Glutamatergic neuron (in vitro differentiated cells): ENCODE measurements at regions not wholly inside any gene's neighbourhood (a gene's known extent, or its start where the extent isn't known, plus 50 kb on each side); places are given as distances from the start of the nearest gene placed in this dataset.

Experiments used
- DNase-seq: peaks from one replicate; pipeline ENCODE4 v3.0.0; 2022
- H3K27ac Mint-ChIP-seq: one replicate; pipeline ENCODE4 v1.8.0; 2020; ENCODE audit warnings: mild to moderate bottlenecking, mixed read lengths, inconsistent platforms; ENCODE audit not compliant: unreplicated experiment
- H3K27me3 Mint-ChIP-seq: one replicate; pipeline ENCODE4 v1.8.0; 2020; ENCODE audit warnings: mild to moderate bottlenecking, moderate library complexity, mixed read lengths, inconsistent platforms; ENCODE audit not compliant: unreplicated experiment
- H3K36me3 Mint-ChIP-seq: one replicate; pipeline ENCODE4 v1.8.0; 2020; ENCODE audit warnings: mild to moderate bottlenecking, mixed read lengths, inconsistent platforms; ENCODE audit not compliant: unreplicated experiment
- H3K4me1 Mint-ChIP-seq: one replicate; pipeline ENCODE4 v1.8.0; 2020; ENCODE audit warnings: mild to moderate bottlenecking, low read depth, mixed read lengths, inconsistent platforms; ENCODE audit not compliant: unreplicated experiment
- H3K4me3 Mint-ChIP-seq: one replicate; pipeline ENCODE4 v1.8.0; 2020; ENCODE audit warnings: mild to moderate bottlenecking, mixed read lengths, inconsistent platforms; ENCODE audit not compliant: unreplicated experiment
- H3K9me3 Mint-ChIP-seq: one replicate; pipeline ENCODE4 v1.8.0; 2020; ENCODE audit warnings: mild to moderate bottlenecking, moderate library complexity, mixed read lengths, inconsistent platforms; ENCODE audit not compliant: unreplicated experiment
- CTCF ChIP-seq: fragments of 200-600 bp; sonication (generic); IDR thresholded peaks from one replicate; pipeline ENCODE4 v1.5.0; 2021; ENCODE audit not compliant: partially characterized antibody, unreplicated experiment

- no peaks in the 10 kb centered on the region for H3K4me1 Mint-ChIP-seq
- peaks cover 4% of the 10 kb centered on the region for H3K27me3 Mint-ChIP-seq
- H3K9me3 Mint-ChIP-seq: peaks cover 15% of the 10 kb centered on the region
- no peak overlapping the region for H3K27ac Mint-ChIP-seq
- no peak for DNase-seq
- no peak overlapping the region for H3K4me3 Mint-ChIP-seq
- H3K36me3 Mint-ChIP-seq: peaks cover 5% of the 10 kb centered on the region
- TF ChIP-seq CTCF: no peak
Measured at GRCh38 chr19:27660428-27660827, 1552.5 kb downstream of the UQCRFS1 start.

- Mint-ChIP-seq H3K36me3 (peaks cover 10% of the 10 kb centered on the region), H3K4me3 (no peak overlapping the region), H3K27me3 (peaks cover 4% of the 10 kb centered on the region), H3K27ac (no peak overlapping the region), H3K4me1 (no peaks in the 10 kb centered on the region), H3K9me3 (peaks cover 30% of the 10 kb centered on the region)
- no peak for TF ChIP-seq CTCF
- no peak for DNase-seq
Measured at GRCh38 chr19:27657271-27658051, 1555.5 kb downstream of the UQCRFS1 start.

- no peak for DNase-seq
- no peak overlapping the region for H3K4me3 Mint-ChIP-seq
- H3K9me3 Mint-ChIP-seq: peaks cover 40% of the 10 kb centered on the region
- no peaks in the 10 kb centered on the region for H3K4me1 Mint-ChIP-seq
- peaks cover 3% of the 10 kb centered on the region for H3K27me3 Mint-ChIP-seq
- no peak for TF ChIP-seq CTCF
- H3K27ac Mint-ChIP-seq: no peak overlapping the region
- H3K36me3 Mint-ChIP-seq: peaks cover 8% of the 10 kb centered on the region
Measured at GRCh38 chr19:27654266-27654990, 1558.5 kb downstream of the UQCRFS1 start.

- H3K9me3 Mint-ChIP-seq: peaks cover 46% of the 10 kb centered on the region
Measured at GRCh38 chr19:27652796-27653195, 1560.2 kb downstream of the UQCRFS1 start.

More at GRCh38 chr19:27652796-27653195, 1560.2 kb downstream of the UQCRFS1 start:
- Mint-ChIP-seq H3K27ac (no peak overlapping the region), H3K27me3 (no peaks in the 10 kb centered on the region), H3K4me1 (no peaks in the 10 kb centered on the region), H3K4me3 (no peak overlapping the region), H3K36me3 (peaks cover 5% of the 10 kb centered on the region)
- DNase-seq: no peak
- no peak for TF ChIP-seq CTCF
